HepG2 (cell line): ENCODE measurements at regions not wholly inside any gene's neighbourhood (a gene's known extent, or its start where the extent isn't known, plus 50 kb on each side); places are given as distances from the start of the nearest gene placed in this dataset.

Source experiments
- ATAC-seq: fragments of 200-7000 bp; cut with Tn5 transposase; 3 replicates; pipeline ENCODE4 v1.9.1; 2020; ENCODE audit warnings: mild to moderate bottlenecking, moderate library complexity
- BruUV-seq: library from RNA; stranded (reverse); fragments of 400-500 nt; replicated peaks from 2 replicates; lab custom pipeline; 2021; lab: Mats Ljungman, UMichigan
- CTCF ChIA-PET: fragments of 300-600 bp; formaldehyde crosslinking; extraction: SDS; loops from one replicate; lab custom pipeline; 2021; ENCODE audit warnings: low total read pairs, inconsistent platforms, low intra/inter-chr PET ratio; lab: Yijun Ruan, JAX
- POLR2A ChIA-PET: fragments of 350-600 bp; sonication (Branson Sonifier 250); formaldehyde crosslinking; loops from one replicate; lab custom pipeline; 2020; ENCODE audit warnings: antibody characterized with exemption, inconsistent platforms; lab: Yijun Ruan, JAX
- DNase-seq: peaks from one replicate; pipeline ENCODE4 v3.0.0-alpha.2; 2015; ENCODE audit warnings: low spot score
- FAIRE-seq: peaks from 3 replicates; lab custom pipeline; 2011; peaks lifted over from hg19 to GRCh38; lab: Jason Lieb, UNC
- H2AFZ ChIP-seq: one replicate; pipeline ENCODE4 v1.6.1; 2011; ENCODE audit warnings: low read length, inconsistent platforms
- H3K27ac ChIP-seq: fragments of 300-600 bp; 3 replicates; pipeline ENCODE4 v1.8.0; 2011; ENCODE audit warnings: mixed run types, mild to moderate bottlenecking, mixed read lengths, low read length, inconsistent platforms; ENCODE audit not compliant: insufficient read depth; ENCODE audit errors: extremely low read length
- H3K27me3 ChIP-seq, 2 experiments: fragments of 200-600 bp in 1 of 2; 2 replicates in 1 of 2; 3 replicates in 1 of 2; pipeline versions ENCODE4 v1.6.0 to v1.8.0; 2011; ENCODE audit warnings: low read length in 2 of 2, mild to moderate bottlenecking in 2 of 2, moderate library complexity in 2 of 2, inconsistent platforms in 1 of 2; ENCODE audit not compliant: insufficient read depth in 2 of 2, control insufficient read depth in 1 of 2
- H3K36me3 ChIP-seq, 2 experiments: fragments of 200-600 bp in 1 of 2; replicated peaks in 1 of 2; 2 replicates in 1 of 2; 3 replicates in 1 of 2; pipeline versions ENCODE4 v1.5.1 to v1.8.0; 2011; ENCODE audit warnings: low read length in 2 of 2, inconsistent platforms in 1 of 2; ENCODE audit not compliant: insufficient read depth in 2 of 2, control insufficient read depth in 1 of 2
- H3K4me1 ChIP-seq: 2 replicates; pipeline ENCODE4 v1.5.1; 2012; ENCODE audit warnings: low read length, inconsistent platforms; ENCODE audit not compliant: insufficient read depth
- H3K4me2 ChIP-seq: 2 replicates; pipeline ENCODE4 v1.6.0; 2011; ENCODE audit warnings: low read depth, low read length, inconsistent platforms
- H3K4me3 ChIP-seq, 3 experiments: fragments of 200-600 bp in 1 of 3; sonication (generic), shearing (Covaris generic) in 1 of 3; replicated peaks in 1 of 3; 2 replicates each; pipeline ENCODE4 v1.5.1; 2011 to 2016; ENCODE audit warnings: low read length in 3 of 3, inconsistent platforms in 2 of 3, low read depth in 2 of 3, mild to moderate bottlenecking in 2 of 3, control low read depth in 1 of 3, mixed read lengths in 1 of 3; ENCODE audit not compliant: insufficient read depth in 1 of 3
- H3K79me2 ChIP-seq: one replicate; pipeline ENCODE4 v1.6.1; 2011; ENCODE audit warnings: low read length, inconsistent platforms; ENCODE audit not compliant: insufficient read depth
- H3K9ac ChIP-seq: 2 replicates; pipeline ENCODE4 v1.6.0; 2011; ENCODE audit warnings: mild to moderate bottlenecking, low read depth, low read length, inconsistent platforms; ENCODE audit not compliant: insufficient read depth
- H3K9me3 ChIP-seq: 2 replicates; pipeline ENCODE4 v1.5.1; 2012; ENCODE audit warnings: mild to moderate bottlenecking, low read length
- H4K20me1 ChIP-seq: 2 replicates; pipeline ENCODE4 v1.6.0; 2011; ENCODE audit warnings: inconsistent platforms, mild to moderate bottlenecking, low read length, moderate library complexity; ENCODE audit not compliant: insufficient read depth
- ARID2 ChIP-seq: sonication (generic); formaldehyde crosslinking; IDR thresholded peaks from 2 replicates; pipeline ENCODE4 v1.8.1; 2022; ENCODE audit warnings: mild to moderate bottlenecking, missing genetic modification reagents, borderline replicate concordance
- HNRNPUL1 ChIP-seq: fragments of 200-400 bp; formaldehyde crosslinking; IDR thresholded peaks from 2 replicates; pipeline ENCODE4 v1.6.1; 2017; ENCODE audit warnings: low read depth, mild to moderate bottlenecking, low read length, moderate library complexity
- MAFF ChIP-seq: IDR thresholded peaks from 2 replicates; pipeline ENCODE4 v1.6.1; 2011; ENCODE audit warnings: low read depth, low read length, improper control_type of control experiment
- MAFK ChIP-seq, 2 experiments: IDR thresholded peaks in 1 of 2; conservative IDR thresholded peaks in 1 of 2; 2 replicates each; pipeline ENCODE4 v1.6.1; 2011; ENCODE audit warnings: improper control_type of control experiment in 2 of 2, low read length in 2 of 2
- NFE2L2 ChIP-seq: fragments of 150-350 bp; IDR thresholded peaks from 2 replicates; pipeline ENCODE4 v1.6.1; 2014; ENCODE audit warnings: low read length
- SOX13 ChIP-seq, 3 experiments: fragments of 450-650 bp in 1 of 3; sonication (generic) in 1 of 3; formaldehyde crosslinking in 1 of 3; IDR thresholded peaks in 2 of 3; conservative IDR thresholded peaks in 1 of 3; 2 replicates each; pipeline versions ENCODE4 v1.5.0 to v1.6.1; 2016 to 2020; ENCODE audit warnings: antibody characterized with exemption in 1 of 3, mild to moderate bottlenecking in 1 of 3, missing compliant biosample characterization in 1 of 3, missing genetic modification reagents in 1 of 3, moderate library complexity in 1 of 3
- SOX6 ChIP-seq, 2 experiments: fragments of 450-650 bp in 1 of 2; sonication (generic) in 1 of 2; formaldehyde crosslinking in 1 of 2; IDR thresholded peaks; 2 replicates each; pipeline versions ENCODE4 v1.4.0 to v1.6.1; 2017 to 2020; ENCODE audit warnings: antibody characterized with exemption in 1 of 2, mild to moderate bottlenecking in 1 of 2, missing genetic modification reagents in 1 of 2
- TAF1 ChIP-seq: sonication (generic); formaldehyde crosslinking; IDR thresholded peaks from 2 replicates; pipeline ENCODE4 v1.4.0; 2020; ENCODE audit warnings: missing genetic modification reagents
- ZMYM4 ChIP-seq: sonication (generic); formaldehyde crosslinking; IDR thresholded peaks from 2 replicates; pipeline ENCODE4 v1.8.1; 2023; ENCODE audit warnings: mild to moderate bottlenecking, missing genetic modification reagents
- ZNF776 ChIP-seq: sonication (generic); formaldehyde crosslinking; IDR thresholded peaks from 2 replicates; pipeline ENCODE4 v1.4.0; 2020; ENCODE audit warnings: mild to moderate bottlenecking, missing genetic modification reagents
- WGBS: methylation state at CpG from one replicate; pipeline ENCODE4 v1.1.6; 2017; ENCODE audit warnings: low lambda C conversion rate; 5-methylcytosine and 5-hydroxymethylcytosine counted together
- in situ Hi-C: cut with HindIII; loops from 2 replicates; pipeline ENCODE4 v1.10.0; 2017; ENCODE audit warnings: low pct_unique_long_range_greater_than_20kb; ENCODE audit not compliant: extremely low pct_ligation_motif_present
- intact Hi-C: fragments of 100-400 bp; cut with micrococcal nuclease; formaldehyde crosslinking; loops from one replicate; pipeline ENCODE4 v1.10.0; 2022; ENCODE audit not compliant: unreplicated experiment
- TF ChIP-seq, protein P1 (sequence below): sonication (generic); formaldehyde crosslinking; IDR thresholded peaks from 2 replicates; pipeline ENCODE4 v1.5.1; 2020; ENCODE audit warnings: mild to moderate bottlenecking, moderate library complexity, missing genetic modification reagents
- TF ChIP-seq, protein P2 (sequence below): sonication (generic); formaldehyde crosslinking; conservative IDR thresholded peaks from 2 replicates; pipeline ENCODE4 v1.4.0; 2020; ENCODE audit warnings: mild to moderate bottlenecking, missing genetic modification reagents, moderate library complexity

- Histone ChIP-seq H3K4me2 (peak overlapping the region; percentile 63), H4K20me1 (no peaks in the 10 kb centered on the region), H3K27me3 (no peaks in the 10 kb centered on the region), H2AFZ (peak overlapping the region; percentile 81), H3K4me1 (peaks cover 13% of the 10 kb centered on the region), H3K9me3 (no peaks in the 10 kb centered on the region), H3K27ac (no peak overlapping the region), H3K36me3 (no peaks in the 10 kb centered on the region), H3K79me2 (no peaks in the 10 kb centered on the region), H3K9ac (no peak overlapping the region), H3K4me3 (no peak overlapping the region; a peak in 1 of 6 replicates)
- ATAC-seq: peak; percentile 100
- CTCF ChIA-PET: no interaction called here
- BruUV-seq: no TSS peak
- peak; percentile 52 for FAIRE-seq
- intact Hi-C loops (loop anchor here (5.0 kb wide), 1 partner anchor 43 kb away; no protein-coding TSS in a partner anchor), in situ Hi-C loops (no loop called here)
- DNase-seq: peak; percentile 61
- POLR2A ChIA-PET: no interaction called here
- WGBS: 23% methylated on average over 9 of the region's 9 CpGs
- TF ChIP-seq ZMYM4 (CRISPR knock-in tag) (0 out of 2 replicates have a peak, but pooled peaks have one; percentile 44), MAFK (conservative IDR thresholded peaks at IDR 0.05 in 1 of 2, IDR thresholded peaks at IDR 0.05 in 1 of 2; ENCODE audit: low read length in 2 of 2) (peak; percentile 17 to 55; a peak in 2 of 4 replicates), SOX6 (IDR thresholded peaks at IDR 0.05) (no peak), SOX6 (CRISPR knock-in tag; IDR thresholded peaks at IDR 0.05) (peak; percentile 23; the same call in 1 of the 2 replicates), ZNF776 (CRISPR knock-in tag) (no peak), HNRNPUL1 (0 out of 2 replicates have a peak, but pooled peaks have one; percentile 50), MAFF (peak; percentile 29; the same call in 1 of the 2 replicates), TAF1 (CRISPR knock-in tag) (no peak), ARID2 (CRISPR knock-in tag) (no peak), SOX13 (IDR thresholded peaks at IDR 0.05) (no peak), SOX13 (CRISPR knock-in tag; conservative IDR thresholded peaks at IDR 0.05 in 1 of 2, IDR thresholded peaks at IDR 0.05 in 1 of 2) (peak in 1 of 2 experiments; percentile 39; a peak in 1 of 4 replicates), NFE2L2 (peak; percentile 53; the same call in 1 of the 2 replicates)
- TF ChIP-seq, protein P1, sequence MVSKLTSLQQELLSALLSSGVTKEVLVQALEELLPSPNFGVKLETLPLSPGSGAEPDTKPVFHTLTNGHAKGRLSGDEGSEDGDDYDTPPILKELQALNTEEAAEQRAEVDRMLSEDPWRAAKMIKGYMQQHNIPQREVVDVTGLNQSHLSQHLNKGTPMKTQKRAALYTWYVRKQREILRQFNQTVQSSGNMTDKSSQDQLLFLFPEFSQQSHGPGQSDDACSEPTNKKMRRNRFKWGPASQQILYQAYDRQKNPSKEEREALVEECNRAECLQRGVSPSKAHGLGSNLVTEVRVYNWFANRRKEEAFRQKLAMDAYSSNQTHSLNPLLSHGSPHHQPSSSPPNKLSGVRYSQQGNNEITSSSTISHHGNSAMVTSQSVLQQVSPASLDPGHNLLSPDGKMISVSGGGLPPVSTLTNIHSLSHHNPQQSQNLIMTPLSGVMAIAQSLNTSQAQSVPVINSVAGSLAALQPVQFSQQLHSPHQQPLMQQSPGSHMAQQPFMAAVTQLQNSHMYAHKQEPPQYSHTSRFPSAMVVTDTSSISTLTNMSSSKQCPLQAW: peak; percentile 42; the same call in 1 of the 2 replicates
- TF ChIP-seq, protein P2, sequence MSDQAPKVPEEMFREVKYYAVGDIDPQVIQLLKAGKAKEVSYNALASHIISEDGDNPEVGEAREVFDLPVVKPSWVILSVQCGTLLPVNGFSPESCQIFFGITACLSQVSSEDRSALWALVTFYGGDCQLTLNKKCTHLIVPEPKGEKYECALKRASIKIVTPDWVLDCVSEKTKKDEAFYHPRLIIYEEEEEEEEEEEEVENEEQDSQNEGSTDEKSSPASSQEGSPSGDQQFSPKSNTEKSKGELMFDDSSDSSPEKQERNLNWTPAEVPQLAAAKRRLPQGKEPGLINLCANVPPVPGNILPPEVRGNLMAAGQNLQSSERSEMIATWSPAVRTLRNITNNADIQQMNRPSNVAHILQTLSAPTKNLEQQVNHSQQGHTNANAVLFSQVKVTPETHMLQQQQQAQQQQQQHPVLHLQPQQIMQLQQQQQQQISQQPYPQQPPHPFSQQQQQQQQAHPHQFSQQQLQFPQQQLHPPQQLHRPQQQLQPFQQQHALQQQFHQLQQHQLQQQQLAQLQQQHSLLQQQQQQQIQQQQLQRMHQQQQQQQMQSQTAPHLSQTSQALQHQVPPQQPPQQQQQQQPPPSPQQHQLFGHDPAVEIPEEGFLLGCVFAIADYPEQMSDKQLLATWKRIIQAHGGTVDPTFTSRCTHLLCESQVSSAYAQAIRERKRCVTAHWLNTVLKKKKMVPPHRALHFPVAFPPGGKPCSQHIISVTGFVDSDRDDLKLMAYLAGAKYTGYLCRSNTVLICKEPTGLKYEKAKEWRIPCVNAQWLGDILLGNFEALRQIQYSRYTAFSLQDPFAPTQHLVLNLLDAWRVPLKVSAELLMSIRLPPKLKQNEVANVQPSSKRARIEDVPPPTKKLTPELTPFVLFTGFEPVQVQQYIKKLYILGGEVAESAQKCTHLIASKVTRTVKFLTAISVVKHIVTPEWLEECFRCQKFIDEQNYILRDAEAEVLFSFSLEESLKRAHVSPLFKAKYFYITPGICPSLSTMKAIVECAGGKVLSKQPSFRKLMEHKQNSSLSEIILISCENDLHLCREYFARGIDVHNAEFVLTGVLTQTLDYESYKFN (CRISPR knock-in tag): peak; percentile 46; the same call in 1 of the 2 replicates
These were observed 370.8 kb downstream of the DSEL start for GRCh38 chr18:67145586-67146292.
